Endodermal cell (in vitro differentiated cells): ENCODE measurements at regions not wholly inside any gene's neighbourhood (a gene's known extent, or its start where the extent isn't known, plus 50 kb on each side); places are given as distances from the start of the nearest gene placed in this dataset.

Experiments
- DNase-seq: peaks from one replicate; pipeline ENCODE4 v3.0.0-alpha.2; 2017
- H3K27ac ChIP-seq: 2 replicates; pipeline ENCODE4 v1.5.1; 2013; ENCODE audit warnings: mild to moderate bottlenecking, low read depth, low read length, moderate library complexity
- H3K27me3 ChIP-seq: 2 replicates; pipeline ENCODE4 v1.6.1; 2013; ENCODE audit warnings: mild to moderate bottlenecking, low read length, moderate library complexity; ENCODE audit not compliant: insufficient read depth, control insufficient read depth, poor library complexity, severe bottlenecking
- H3K36me3 ChIP-seq: 2 replicates; pipeline ENCODE4 v1.7.0; 2013; ENCODE audit warnings: mild to moderate bottlenecking, low read length, moderate library complexity; ENCODE audit not compliant: control insufficient read depth, insufficient read depth
- H3K4me1 ChIP-seq: one replicate; pipeline ENCODE4 v1.7.0; 2013; ENCODE audit warnings: low read length; ENCODE audit not compliant: control insufficient read depth, insufficient read depth
- H3K4me3 ChIP-seq: 2 replicates; pipeline ENCODE4 v1.5.1; 2013; ENCODE audit warnings: mild to moderate bottlenecking, low read length, moderate library complexity
- H3K9ac ChIP-seq: 2 replicates; pipeline ENCODE4 v1.6.1; 2013; ENCODE audit warnings: mild to moderate bottlenecking, low read length, moderate library complexity; ENCODE audit not compliant: poor library complexity, severe bottlenecking; ENCODE audit errors: extremely low read depth
- H3K9me3 ChIP-seq: 2 replicates; pipeline ENCODE4 v1.6.1; 2013; ENCODE audit warnings: mild to moderate bottlenecking, low read length, moderate library complexity; ENCODE audit not compliant: control insufficient read depth
- H3K27ac Mint-ChIP-seq: 2 replicates; pipeline ENCODE4 v1.8.0; 2020; ENCODE audit warnings: mixed read lengths
- H3K27me3 Mint-ChIP-seq: 2 replicates; pipeline ENCODE4 v1.8.0; 2021; ENCODE audit warnings: mild to moderate bottlenecking, mixed read lengths; ENCODE audit not compliant: insufficient read depth
- H3K36me3 Mint-ChIP-seq: 2 replicates; pipeline ENCODE4 v1.8.0; 2020; ENCODE audit warnings: low read depth, mixed read lengths
- H3K4me1 Mint-ChIP-seq: 2 replicates; pipeline ENCODE4 v1.8.0; 2020; ENCODE audit warnings: mixed read lengths
- H3K4me3 Mint-ChIP-seq: 2 replicates; pipeline ENCODE4 v1.8.0; 2020; ENCODE audit warnings: mild to moderate bottlenecking, moderate library complexity, mixed read lengths
- H3K9me3 Mint-ChIP-seq: 2 replicates; pipeline ENCODE4 v1.8.0; 2020; ENCODE audit warnings: mild to moderate bottlenecking, mixed read lengths
- CTCF ChIP-seq: fragments of 200-600 bp; sonication (generic); conservative IDR thresholded peaks from 2 replicates; pipeline ENCODE4 v1.5.0; 2021; ENCODE audit warnings: antibody characterized with exemption, mild to moderate bottlenecking
- WGBS, 2 experiments: methylation state at CpG; one replicate each; pipeline versions ENCODE4 v1.1.5 to v1.1.7; 2013; ENCODE audit warnings: missing lambda C conversion rate in 2 of 2, mixed read lengths in 1 of 2; ENCODE audit not compliant: insufficient coverage in 1 of 2, insufficient read length in 1 of 2; 5-methylcytosine and 5-hydroxymethylcytosine counted together

- DNase-seq: no peak
- no peaks in the 10 kb centered on the region for H3K4me1 Mint-ChIP-seq
- no peaks in the 10 kb centered on the region for H3K27me3 Mint-ChIP-seq
- H3K36me3 Mint-ChIP-seq: no peaks in the 10 kb centered on the region
- peak; percentile 40 for TF ChIP-seq CTCF
- H3K9ac ChIP-seq: no peak overlapping the region
- no peak overlapping the region for H3K4me3 Mint-ChIP-seq
- H3K4me1 ChIP-seq: no peaks in the 10 kb centered on the region
- no peak overlapping the region for H3K27ac Mint-ChIP-seq
- H3K36me3 ChIP-seq: no peaks in the 10 kb centered on the region
- H3K4me3 ChIP-seq: no peak overlapping the region
- peaks cover 9% of the 10 kb centered on the region for H3K9me3 ChIP-seq
- H3K9me3 Mint-ChIP-seq: peaks cover 26% of the 10 kb centered on the region
- H3K27ac ChIP-seq: no peak overlapping the region
- 90 to 100% methylated on average over 1 to 2 of the region's 2 CpGs for WGBS, 2 experiments
- no peaks in the 10 kb centered on the region for H3K27me3 ChIP-seq
Measured at GRCh38 chr1:98251497-98251896, 330.7 kb upstream of the DPYD start.

- Histone ChIP-seq H3K4me3 (no peak overlapping the region), H3K9ac (no peak overlapping the region), H3K27ac (no peak overlapping the region), H3K36me3 (no peaks in the 10 kb centered on the region), H3K4me1 (no peaks in the 10 kb centered on the region), H3K9me3 (no peaks in the 10 kb centered on the region), H3K27me3 (no peaks in the 10 kb centered on the region)
- DNase-seq: no peak
- Mint-ChIP-seq H3K27me3 (no peaks in the 10 kb centered on the region), H3K4me3 (no peak overlapping the region), H3K27ac (no peak overlapping the region), H3K4me1 (no peaks in the 10 kb centered on the region), H3K36me3 (no peaks in the 10 kb centered on the region), H3K9me3 (peaks cover 16% of the 10 kb centered on the region)
- no peak for TF ChIP-seq CTCF
- 75 to 80% methylated on average over 2 to 3 of the region's 3 CpGs for WGBS, 2 experiments
Measured at GRCh38 chr1:98232678-98233077, 311.8 kb upstream of the DPYD start.

- Histone ChIP-seq H3K4me1 (no peaks in the 10 kb centered on the region), H3K36me3 (no peaks in the 10 kb centered on the region), H3K9me3 (no peaks in the 10 kb centered on the region), H3K9ac (no peak overlapping the region), H3K27me3 (no peaks in the 10 kb centered on the region), H3K27ac (peak overlapping the region; percentile 68), H3K4me3 (no peak overlapping the region)
- no peak for TF ChIP-seq CTCF
- H3K36me3 Mint-ChIP-seq: no peaks in the 10 kb centered on the region
- no peak overlapping the region for H3K4me3 Mint-ChIP-seq
- H3K27me3 Mint-ChIP-seq: no peaks in the 10 kb centered on the region
- H3K9me3 Mint-ChIP-seq: no peaks in the 10 kb centered on the region
- WGBS, 2 experiments: 83 to 100% methylated on average over 1 of the region's 1 CpG
- no peak overlapping the region for H3K27ac Mint-ChIP-seq
- H3K4me1 Mint-ChIP-seq: no peaks in the 10 kb centered on the region
- no peak for DNase-seq
Measured at GRCh38 chr1:98222706-98223105, 301.9 kb upstream of the DPYD start.
